ENCODE measurements at regions not wholly inside any gene's neighbourhood (a gene's known extent, or its start where the extent isn't known, plus 50 kb on each side); places are given as distances from the start of the nearest gene placed in this dataset.

DNA sequence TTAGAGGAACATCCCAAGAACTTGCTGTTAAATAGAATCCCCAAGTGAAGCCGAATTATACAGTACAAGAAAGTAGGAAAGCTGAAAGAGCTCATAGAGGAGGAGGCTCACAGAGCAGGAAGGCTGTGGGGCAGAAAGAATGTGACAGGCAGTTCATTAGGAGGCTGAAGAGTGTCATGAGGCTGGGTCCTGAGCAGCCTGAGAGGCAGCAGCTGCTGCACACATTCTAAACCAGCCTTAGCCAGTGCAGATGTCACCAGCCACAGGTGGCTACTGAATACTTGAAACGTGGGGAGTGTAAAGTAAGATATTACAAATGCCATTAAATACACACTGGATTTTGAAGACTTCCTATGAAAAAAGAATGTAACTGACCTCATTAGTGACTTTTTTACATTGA, 490.2 kb upstream of the KLHL29 start:
- no peak for DNase-seq (ENCODE audit: low spot score)

DNA sequence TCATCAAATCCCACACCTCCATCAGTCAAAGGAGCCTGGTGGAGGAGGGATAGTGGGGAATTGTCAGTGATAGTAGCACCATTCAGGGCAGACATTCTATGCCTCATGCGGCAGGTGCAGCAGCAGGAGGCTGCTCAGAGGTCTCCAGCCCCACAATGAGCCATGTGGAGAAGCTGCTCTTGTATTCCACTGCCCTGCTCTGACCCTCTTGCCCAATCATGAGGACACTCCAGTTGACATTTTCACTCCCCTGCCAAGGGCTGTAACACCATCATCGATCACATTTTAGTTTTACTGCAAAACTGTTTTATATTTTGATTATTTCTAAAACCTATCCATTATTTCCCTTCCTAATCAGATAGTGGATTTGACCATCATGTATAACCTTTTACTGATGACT, 487.6 kb upstream of the KLHL29 start:
- DNase-seq (ENCODE audit: low spot score) = no peak

DNA sequence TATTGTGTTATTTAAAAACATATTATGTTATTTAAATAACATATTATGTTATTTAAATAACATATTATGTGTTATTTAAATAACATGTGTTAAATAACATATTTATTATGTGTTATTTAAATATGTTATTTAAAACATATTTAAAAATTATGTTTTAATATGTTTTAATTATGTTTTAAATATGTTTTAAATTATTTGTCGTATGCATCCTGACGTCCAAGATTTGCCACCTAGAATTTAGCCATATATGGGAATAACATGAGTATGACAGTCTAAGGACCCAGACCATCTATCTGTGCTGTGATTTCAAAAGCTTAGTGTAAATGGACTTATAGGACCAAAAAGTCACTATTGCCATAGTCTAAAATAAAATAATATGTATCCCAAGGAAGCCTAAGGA, 484.3 kb upstream of the KLHL29 start:
- DNase-seq (ENCODE audit: low spot score) = no peak

DNA sequence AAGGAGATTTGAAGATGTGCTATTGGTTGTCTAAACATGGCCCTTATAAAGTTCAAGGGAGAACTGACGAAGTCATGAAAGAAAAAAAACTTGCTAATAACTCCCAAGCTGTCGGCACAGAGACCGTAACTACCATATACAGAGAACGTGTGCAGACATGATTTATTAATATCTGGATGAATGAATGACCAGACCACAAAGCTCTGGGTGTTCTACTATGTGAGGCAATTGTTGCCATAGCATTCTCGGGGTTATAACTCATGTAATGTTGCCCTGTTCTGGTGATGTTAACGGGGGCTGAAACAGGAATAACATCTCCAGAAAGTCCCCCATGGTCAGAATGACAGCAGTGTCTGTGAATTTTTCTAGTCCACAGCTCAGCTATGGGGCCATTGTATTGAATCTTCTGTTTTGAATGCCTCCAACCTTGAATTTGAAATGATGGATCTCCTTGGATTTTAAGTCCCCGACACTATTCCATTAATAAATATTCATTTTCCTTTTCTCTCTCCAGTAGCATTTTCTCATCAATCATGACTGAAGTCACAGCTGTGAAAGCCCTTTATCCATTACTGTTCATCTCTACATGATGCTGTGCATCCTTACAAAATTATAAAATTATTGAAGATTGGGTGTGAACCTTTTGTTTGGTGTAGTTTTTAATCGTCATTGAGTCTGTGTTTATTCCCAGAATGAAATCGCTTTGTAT, 483.4 kb upstream of the KLHL29 start:
- no peak for DNase-seq (ENCODE audit: low spot score)

DNA sequence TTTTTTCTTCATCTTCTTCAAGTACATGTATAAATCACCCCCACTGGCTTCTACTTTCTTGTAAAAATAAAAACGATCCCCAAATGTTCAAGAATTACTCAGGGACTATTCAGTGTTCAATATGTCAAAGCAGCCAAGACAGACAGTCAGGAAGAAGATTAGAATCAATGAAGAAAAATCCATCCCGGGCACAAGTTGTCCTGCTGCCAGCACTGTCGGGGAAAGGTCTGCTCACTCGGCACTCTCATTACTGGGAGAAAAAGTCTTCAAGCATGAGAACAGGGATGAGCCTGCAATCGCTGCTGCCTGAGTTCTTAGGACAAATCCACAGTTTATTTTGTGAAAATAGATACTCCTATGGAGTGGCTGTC, 482.8 kb upstream of the KLHL29 start:
- DNase-seq (ENCODE audit: low spot score) = no peak

DNA sequence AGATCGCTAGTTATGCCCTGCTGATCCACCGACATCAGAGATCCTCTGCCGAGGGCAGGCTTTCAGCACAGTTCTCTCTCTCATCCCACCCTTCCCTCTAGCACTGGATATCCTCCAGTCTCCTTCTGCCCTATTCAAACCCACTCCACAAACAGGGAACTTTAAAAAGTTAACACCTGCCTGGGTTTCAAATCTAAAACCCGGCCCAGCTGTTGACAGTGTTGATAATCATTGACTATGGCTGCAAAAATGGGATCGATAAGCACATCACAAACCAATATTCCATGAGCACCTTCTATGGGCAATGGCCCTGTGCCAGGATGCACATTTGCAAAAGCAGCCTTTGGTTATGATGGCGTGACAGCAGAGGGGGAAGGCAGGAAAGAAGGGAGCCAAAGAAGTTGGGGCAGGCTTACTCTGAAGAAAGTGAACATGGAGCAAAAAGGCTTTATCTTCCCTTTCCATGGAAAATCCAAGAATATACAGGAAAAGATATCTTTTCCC, 482.3 kb upstream of the KLHL29 start:
- DNase-seq (ENCODE audit: low spot score) = no peak

DNA sequence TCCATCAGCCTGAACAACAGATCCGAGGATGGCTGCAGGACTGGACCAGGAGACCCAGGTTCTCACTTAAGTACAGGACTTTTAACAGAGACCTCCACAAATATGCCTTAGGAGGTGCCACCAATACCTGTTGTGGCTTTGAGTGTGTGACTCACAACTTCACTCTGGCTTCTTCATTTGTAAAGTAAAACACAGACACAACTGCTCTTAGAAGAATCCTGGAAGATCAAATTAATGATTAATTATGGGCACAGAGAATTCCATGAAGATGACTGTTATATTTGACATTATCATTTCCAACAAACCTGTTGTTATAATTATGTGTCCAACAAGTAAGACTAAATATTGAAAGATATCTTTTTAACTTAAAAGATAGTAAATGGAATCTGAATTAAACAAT, 481.4 kb upstream of the KLHL29 start:
- DNase-seq (ENCODE audit: low spot score) = no peak

DNA sequence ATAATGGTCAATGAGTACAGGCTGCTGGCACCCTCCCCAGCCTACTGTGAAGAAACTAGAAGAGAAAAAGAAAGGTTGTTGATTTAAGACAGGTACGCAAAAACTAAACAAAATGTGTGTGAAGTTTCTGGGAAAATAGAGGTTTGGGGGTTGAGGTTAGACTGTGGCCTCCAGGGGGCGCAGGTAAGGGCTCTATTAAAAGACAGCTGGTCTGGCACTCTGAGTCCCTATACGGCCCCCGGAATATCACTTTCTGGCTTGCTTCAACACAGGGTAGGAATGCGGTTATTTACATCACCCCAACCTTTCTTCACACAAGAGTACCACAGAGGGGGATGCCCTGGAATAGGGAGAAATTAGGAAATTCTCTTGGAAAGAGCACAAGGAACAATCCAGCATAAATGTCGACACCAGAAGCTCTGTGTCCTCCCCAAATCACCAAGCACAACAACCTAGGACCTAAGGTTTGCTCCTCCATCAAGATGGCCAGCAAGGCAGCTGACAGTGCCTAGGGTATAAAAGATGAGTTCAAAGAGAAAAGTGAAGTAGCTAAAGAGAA, 480.8 kb upstream of the KLHL29 start:
- peak; percentile 5 for DNase-seq (ENCODE audit: low spot score)

DNA sequence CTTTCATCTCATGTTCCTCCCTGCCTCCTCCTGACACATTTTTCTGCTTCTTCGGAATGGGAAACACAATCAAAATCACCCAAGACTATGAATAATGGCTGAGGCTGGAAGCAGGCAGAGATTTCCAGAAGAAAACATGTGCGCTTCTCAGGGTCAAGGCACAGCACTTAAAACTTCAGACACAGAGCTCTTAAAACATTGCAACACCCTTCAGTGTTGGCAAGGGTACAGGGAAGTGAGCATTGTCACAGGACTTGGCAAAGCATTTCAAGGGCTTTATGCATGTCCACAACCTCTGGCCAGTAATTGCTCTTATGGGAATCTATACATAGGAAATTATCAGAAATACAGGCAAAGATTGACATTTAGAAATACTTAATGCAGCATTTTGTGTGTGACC, 477.6 kb upstream of the KLHL29 start:
- DNase-seq (ENCODE audit: low spot score) = no peak

DNA sequence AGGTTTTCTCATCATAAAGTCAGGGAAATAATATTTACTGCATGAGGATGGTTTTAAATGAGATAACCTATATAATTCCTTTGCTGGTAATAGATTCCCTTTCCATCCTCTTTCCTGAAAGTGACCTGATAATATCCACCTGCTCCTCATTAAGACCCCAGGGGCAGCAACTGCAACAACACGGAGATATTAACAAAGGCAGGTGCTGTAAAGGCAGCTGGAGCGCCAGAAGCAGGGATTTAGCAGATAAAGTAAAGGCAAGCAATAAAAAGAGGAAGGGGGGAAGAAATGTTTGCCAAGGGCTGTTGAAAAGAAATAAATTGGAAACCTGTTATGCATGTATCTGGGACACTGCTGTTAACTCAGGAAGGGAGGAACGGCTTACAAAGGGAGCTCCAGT, 472.6 kb upstream of the KLHL29 start:
- DNase-seq (ENCODE audit: low spot score) = no peak

DNA sequence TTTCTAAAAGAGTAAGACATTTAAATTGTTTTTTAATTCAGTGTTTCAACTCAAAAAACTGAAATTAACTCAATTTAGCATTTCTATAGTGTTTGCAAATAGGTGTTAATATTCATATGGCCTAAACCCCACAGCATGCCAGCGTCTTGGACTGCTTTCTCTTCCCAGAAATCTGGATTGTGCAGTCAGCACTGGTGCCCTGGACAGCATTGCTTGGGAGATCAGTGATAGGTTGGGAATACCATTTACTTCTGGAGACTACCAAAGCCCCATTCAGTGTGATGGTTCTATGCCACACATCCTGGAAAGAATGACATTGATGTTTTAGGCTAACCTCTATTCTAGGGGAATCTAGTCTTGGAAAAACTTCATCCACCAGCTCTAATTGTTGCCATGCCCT, 455.0 kb upstream of the KLHL29 start:
- DNase-seq (ENCODE audit: low spot score) = no peak

DNA sequence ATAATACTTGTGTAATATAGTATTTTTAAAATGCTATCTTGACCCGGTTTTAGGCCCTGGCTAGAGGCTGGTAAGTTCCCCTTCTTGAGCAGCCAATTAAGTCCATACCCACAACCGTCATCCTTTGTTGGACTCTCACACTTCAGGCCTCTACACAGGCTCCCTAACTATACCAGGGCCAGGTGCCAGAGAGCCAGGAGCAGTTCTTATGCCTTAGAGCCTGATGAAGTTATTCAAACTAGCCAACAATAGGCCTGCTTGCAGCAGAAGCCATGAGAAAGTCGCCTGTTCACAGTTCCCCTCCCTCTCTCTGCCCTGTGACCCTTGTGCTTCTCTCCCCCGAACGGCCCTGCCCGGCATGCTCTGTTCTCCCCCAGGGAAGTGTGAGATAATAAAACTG, 454.2 kb upstream of the KLHL29 start:
- DNase-seq (ENCODE audit: low spot score) = no peak

DNA sequence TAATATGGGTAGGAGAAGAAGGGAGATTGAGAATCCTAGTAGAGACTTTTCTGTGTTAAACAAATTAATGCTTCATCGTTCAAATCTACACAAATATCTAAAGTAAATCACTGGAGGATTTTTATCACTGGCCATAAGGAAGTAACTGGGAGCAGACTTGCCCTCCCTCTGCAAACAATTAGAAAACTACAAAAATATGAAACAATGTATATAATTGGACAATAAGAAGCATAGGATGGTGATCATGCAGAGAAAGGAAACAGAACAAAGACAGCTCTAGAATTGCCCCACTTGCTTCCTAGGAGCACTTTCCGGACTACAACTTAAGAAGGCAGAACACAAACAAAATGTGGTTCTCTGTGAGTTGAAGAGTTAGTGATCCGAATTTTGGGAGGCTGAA, 452.7 kb upstream of the KLHL29 start:
- no peak for DNase-seq (ENCODE audit: low spot score)

DNA sequence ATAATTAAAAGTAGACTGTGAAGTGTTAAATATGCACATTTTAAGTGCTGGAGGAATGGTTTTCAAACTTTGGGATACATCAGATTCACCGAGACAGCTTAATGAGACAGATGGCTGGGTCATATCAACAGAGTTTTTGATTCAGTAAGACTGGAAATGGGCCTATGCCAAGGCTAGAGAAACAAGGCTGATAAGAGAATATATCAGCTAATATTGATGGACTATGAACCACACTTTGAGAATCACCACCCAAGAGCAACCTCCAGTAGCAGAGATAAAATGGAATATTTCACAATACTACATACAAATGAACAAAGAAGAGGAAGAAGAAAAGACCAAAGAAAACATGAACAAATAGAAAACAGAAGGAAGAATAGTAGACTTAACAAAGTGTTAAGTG, 450.2 kb upstream of the KLHL29 start:
- DNase-seq (ENCODE audit: low spot score) = no peak

DNA sequence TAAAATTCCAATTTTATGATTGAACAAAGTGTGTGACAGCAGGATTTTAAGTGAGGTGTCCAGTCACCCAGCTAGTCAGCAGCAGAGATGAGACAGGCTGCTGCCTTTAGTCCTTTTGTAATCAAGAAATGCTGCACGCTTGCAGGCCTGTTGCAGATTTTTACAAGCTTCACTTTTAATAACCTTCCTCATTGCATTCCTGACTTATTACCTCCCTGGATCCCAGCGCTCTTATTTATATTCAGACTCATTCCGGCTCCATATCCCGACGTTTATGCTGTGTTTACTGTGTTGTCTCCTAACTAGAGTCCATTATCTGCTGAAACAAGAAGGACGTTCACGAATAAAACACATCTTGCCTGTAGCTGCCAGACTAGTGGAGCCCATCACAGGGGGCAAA, 442.5 kb upstream of the KLHL29 start:
- DNase-seq (ENCODE audit: low spot score) = no peak

DNA sequence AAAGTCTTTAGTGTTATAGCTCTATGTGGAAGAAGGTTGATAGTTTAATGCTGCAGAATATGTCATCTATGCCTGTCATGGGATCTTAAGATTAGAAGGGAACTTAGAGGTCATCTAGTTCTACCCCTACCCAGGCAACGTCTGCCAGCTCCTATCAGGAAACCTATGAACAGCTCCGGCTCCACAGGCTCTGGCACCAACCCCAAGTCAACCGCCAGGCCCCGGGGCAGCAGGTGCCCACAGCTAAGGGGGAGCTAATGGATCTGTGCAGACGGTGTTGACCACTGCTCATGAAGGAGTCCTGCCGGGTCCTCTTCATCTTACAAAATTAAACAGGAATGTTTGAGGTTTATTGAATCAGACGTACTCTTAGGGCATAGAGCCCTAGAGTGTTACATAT, 440.8 kb upstream of the KLHL29 start:
- no peak for DNase-seq (ENCODE audit: low spot score)

DNA sequence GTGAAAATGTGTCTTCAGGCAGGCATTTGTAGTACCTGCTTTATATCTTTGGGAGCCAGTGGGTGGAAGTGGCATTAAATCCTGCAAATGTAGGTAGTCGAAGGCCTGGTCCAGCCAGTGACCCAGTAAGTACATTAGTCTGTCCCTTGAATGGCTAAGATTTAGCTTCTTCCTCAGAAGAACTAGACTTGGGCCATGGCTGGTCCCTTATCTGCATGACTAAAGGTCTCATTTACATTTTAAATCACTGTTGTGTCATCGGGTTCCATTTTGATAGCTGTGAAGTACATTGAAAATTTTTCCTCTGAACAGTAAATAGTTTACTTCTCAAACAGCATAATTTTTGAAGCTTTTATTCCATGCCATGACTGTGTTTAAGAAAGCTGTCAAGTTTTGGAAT, 438.4 kb upstream of the KLHL29 start:
- no peak for DNase-seq (ENCODE audit: low spot score)

DNA sequence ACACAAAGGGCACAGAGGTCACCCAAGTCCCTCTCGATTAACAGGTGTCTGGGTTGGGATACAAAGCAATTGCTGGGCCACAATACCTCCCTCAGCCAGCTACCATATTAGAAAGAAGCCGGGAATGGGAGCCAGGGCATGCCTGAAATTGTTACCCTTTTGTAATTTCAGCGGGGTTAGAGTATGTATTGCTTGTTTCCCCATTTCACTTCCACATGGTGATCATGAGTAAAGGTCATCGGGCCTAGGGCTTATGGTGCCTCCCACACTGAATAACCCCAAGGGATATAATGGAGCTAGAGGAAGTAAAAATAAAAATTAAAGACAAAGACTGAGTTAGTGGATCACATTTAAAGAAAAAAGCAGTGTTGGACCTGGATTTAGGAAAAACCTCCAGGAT, 437.2 kb upstream of the KLHL29 start:
- no peak for DNase-seq (ENCODE audit: low spot score)

DNA sequence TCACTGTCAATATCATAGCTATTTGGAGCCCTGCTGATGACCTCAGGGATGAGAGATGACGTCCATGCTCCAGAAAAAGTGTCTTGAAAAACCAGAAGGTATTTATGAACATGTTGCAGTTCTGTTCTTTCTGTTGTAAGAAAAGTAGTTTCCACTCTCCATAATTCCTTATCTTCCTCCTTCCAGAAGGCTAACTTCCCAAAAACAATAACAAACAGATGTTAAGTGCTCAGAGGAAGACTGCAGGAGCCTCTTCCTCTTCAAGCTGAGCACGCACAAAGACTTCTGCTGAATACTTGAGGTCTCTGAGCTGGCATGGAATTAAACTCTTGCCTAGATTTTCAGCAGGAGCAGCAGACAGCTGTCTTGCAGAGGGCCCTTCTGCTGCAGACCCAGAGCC, 434.5 kb upstream of the KLHL29 start:
- no peak for DNase-seq (ENCODE audit: low spot score)

DNA sequence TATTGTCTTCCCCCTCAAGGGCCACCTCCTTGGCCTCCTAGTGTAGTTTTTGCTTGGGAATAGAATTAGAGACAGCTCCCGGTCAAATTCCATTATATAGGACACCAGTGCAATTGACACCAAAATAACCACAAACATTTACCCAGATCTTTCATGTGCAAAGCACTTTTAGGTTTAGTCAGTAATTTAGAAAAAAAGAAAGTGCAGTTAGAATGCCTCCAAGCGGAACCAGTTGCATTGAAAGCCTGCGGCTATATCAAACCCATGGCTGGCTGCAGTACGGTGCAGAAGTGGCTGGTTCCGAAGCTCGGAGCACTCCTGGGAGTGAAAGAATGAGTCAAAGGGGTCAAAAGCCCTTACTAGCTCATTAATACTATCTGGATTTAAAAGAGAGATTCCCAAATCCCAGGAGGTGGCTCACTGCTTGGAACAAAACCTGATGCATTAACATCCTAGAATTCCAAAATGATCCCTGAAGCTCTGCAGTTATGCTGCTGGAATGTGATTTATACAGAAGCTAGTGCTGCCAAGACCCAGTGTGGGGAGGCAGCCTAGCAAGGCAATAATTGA, 432.2 kb upstream of the KLHL29 start:
- no peak for DNase-seq (ENCODE audit: low spot score)

DNA sequence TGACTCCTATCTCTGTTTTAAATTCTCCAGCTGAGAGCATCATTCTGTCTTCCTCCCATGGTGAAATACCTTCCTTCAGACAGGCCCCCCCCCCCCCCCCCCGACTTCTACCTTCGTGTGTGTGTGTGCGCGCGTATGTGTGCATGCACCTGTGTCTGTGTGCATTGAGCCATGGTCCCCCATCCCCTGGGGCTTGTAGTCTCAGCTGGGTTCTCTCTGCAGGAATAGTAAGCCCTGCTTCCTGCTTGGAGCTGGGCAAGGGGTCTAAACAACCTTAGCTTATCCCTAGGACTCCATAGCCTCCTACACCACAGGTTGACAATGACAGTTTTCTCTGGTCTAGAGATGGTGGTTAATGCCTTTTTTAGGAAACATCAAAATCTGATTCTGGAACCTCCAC, 427.5 kb upstream of the KLHL29 start:
- no peak for DNase-seq (ENCODE audit: low spot score)

DNA sequence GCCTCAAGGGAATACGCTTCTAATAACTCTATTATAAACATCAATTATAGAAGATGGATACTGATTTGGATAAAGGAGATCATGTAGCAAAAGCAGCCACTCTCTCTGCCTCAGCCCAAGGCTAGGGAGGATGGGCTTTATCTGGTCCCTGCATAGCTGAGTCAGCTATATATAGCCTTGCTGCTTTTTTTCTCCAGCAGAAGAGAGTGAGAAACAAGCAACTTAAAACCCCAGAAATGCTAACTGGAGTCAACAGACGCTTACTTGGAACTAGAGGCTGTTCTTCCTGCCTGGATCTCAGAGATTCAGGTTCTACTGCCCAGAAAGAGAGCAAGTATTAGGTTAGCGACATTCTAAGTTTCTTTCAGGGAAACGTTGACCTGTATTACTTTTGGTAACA, 426.7 kb upstream of the KLHL29 start:
- no peak for DNase-seq (ENCODE audit: low spot score)

DNA sequence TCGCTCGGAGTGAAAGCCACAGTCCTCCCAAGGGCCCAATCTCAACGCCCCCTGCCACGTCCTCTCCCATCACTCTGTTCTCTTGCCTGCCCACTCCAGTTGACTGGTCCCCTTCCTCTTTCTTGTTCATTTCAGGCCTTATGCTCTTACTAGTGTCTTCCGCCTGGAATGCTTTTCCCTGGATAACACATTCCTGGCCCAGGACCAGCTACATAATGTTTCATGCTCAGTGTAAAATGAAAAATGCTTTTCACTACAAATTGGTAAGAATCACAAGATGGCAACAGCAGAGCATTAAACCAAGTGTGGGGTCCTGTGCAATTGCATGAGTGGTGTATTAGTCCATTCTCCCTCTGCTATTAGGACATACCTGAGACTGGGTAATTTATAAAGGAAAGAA, 417.2 kb upstream of the KLHL29 start:
- no peak for DNase-seq (ENCODE audit: low spot score)
